Hematopoietic multipotent progenitor cell treated with erythropoietin and hydrocortisone succinate and interleukin-3 and kit ligand, for 4 days (in vitro differentiated cells): ENCODE measurements at regions not wholly inside any gene's neighbourhood (a gene's known extent, or its start where the extent isn't known, plus 50 kb on each side); places are given as distances from the start of the nearest gene placed in this dataset.
"Not testable (repeated sequence)": the region's sequence is repeated elsewhere in the genome, so short reads cannot be mapped to it uniquely, and the experiment has no call there.

ENCODE experiments used
- DNase-seq: peaks from one replicate; pipeline ENCODE4 v3.0.0-alpha.2; 2015

DNA sequence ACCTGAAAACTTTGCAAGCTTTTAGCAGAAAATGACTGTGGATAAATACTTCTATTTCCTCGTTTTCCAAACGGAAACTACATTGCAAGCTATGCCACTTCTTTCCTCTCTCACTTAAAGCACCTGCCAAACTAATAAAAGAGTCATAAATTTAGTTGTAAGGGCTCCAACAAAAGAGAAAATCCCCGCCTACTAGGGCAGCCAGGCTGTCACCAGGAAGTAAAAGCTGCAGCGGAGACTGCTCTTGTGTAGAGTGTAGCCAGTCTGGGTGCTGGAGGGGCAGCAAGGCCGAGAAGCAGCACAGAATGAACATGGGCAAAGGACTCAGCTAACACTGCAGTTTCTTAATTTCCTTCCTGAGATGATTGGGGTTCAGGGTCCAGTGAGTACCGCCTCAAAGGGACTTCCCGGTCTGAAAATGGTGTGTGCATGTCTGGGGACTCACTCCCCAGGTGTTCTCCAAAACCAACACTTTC is 89.3 kb upstream of the MAML3 start:
- peak; percentile 74 for DNase-seq

DNA sequence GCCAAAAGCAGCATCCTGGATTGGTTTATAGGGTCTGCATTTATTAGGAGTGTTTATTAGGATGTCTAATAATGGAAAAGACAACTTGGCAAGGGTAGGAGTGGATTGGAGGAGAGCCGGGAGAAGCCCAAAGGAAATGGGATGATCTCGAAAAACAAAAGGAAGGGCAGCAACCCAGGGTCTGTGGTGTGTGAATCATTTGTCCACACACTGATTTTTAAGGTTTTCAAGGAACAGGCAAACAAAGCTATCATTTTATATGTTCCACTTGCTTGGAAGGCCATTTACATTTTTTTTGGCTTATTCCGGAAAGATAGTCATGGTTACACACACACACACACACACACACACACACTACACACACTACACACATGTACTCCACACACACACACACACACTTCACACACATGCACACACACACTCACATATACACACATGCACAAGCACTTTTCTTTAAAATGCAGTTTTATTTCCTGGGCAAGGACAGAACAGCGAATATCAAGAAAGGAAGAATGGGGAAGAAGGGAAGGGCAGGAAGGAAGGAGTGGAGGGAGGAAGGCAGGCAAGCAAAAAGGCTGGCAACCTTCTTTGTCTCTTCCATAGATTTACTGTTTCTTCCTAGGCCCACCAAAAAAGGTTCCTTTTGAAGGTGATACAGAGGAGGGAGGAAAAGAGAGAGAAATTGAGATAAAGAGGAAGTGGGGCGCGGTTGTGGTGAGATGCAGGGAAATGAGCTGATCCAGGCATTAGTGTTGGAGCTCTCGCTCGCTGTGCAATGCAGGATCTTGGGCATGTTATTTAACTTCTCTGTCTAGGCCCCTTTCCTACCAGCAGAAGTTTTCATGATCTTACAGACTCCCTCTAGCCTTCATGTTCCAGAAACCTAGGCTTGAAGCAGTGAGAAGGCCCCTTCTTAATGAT is 88.6 kb upstream of the MAML3 start:
- peak; percentile 79 for DNase-seq

DNA sequence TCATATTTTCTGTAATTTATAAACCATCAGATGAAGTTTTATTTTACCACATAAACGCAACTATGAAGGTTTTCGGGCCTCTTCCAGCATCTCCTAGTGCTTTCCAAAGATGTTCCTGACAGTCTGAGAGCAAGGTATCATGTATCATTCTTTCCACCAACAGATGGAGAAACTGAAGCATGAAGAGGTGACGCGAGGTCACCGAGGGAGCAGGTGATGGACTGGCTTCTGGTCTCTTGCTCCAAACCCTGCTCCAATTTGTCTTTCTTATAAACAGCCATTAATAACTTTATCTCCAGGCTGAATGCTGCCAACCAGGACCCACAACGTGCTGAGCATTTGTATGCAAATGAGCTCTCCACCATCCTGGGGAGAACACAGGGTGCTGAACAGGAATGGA is 86.3 kb upstream of the MAML3 start:
- DNase-seq: no peak

DNA sequence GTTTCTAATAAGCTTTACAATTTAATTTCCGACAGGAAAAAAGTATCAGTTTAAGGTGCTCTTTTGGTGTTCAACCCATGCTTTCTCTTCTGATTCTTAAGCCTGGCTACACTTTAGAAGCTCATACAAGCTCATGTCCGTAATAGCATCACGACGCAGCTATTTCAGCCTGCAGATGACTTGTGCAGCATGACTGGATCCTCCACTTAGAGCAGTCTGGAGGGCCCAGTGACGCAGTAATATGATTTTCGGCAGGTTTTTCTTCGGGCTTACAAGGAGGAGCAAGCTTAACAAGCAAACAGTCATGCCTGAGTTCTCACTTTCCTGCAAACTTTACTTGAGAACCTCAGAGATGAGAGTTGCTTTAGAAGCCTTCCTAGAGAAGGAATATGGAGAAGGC is 85.3 kb upstream of the MAML3 start:
- DNase-seq: no peak

DNA sequence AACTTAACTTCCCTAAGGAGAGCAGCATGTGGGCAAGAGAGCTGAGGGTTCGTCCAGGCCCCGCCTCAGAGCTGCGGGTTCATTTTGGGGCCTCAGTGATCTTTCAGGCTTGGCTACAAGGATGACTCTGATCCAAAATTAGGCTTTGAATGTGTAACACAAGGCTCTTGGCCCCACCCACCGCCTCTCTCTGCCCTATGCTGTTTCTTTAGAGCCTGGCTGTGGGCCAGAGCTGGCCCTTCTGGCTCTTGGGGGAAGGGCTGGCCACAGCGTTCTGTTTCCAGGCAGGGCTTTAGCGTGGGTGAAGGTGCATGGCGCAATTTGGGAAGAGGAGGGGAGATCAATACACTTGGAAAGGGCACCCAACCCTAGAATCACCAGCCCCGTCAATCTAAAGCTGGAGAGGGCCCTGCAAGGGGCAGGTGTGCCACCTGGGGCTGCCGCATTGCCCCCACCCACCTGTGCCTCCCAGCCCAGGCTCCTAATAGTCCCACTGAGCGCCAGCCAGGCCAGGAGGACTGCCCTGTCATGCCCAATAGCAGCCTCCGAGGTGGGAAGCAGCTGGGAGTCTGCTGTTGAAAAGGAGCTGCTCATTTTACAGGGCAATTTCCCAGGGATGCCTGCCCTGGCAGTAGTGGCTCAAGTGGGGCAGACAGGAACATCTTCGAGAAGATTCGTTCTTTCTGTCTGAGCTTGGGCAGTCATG is 84.5 kb upstream of the MAML3 start:
- DNase-seq: peak; percentile 84

DNA sequence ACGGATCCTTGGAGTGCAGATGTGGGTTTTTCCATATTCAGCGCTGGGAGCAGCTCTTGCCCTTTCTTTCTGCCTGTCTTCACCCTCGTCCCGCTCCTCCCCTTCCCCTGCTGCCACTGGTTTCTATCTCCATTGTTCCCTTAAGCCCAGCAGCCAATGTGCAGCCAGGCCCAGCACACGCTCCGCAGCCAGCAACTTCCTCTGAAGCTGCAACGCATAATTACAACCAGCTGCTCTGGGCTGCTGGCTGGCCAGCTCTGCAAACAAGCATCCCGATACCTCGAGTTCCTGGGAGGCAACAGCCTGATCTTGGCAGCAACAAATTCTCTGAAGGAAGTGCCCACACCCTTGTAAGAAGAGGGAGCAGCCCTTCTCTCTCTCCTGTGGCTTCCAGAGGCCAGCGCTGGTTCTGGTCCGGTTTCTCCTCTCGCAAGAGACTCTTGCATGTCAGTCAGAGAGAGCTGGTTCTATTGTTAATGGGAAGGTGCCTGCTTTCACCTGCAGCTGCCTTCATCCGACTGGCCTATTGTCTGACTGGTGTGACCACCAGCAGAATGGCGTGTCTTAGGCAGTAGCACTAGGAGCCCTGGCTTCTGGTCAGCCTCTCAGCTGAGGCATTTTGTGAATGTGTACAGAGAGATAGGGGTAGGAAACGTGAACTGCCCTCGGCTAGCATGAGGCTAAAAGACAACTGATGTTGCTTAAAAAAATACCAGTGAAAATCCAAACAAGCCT is 83.8 kb upstream of the MAML3 start:
- peak; percentile 80 for DNase-seq

DNA sequence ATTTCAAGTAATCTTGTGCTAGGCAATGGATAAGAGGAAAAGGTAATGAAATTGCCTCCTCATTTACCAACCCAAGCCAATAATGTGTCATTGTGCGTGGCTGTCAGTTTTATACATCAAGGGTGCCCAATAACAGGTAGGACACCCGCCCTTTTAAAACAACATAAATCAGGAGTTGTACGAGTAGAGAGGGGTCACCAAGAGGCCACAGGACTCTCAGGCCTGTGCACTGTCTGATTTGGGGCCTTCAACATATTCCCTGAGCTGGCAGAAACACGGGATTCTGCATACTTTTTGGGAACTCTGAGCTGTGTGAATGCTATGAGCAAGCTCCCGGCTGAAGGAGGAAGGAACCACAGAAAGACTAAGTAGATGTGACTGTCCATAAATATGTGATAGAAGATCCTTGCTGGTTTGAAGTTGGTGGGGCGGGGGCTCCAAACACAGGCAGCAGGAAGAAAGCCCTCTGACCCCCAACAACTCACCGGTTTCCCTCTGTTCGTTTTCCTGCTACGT is 82.7 kb upstream of the MAML3 start:
- DNase-seq: no peak

DNA sequence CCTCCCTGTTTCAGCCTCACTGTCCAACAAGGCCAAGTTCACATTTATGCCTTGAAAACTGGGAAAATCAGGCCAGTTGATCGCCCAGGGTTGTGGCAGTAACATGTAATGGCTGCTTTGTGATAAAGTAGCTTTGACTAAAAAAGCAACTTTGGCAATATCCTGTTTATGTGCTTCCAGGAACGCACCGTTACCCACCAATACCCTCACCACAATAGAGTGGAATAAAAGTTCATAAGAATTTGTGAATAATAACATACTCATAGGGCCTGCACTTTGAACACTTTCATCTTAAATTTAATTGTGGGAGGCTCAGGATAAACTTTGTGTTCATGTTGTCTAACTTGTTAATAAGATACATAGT is 80.7 kb upstream of the MAML3 start:
- DNase-seq: no peak

DNA sequence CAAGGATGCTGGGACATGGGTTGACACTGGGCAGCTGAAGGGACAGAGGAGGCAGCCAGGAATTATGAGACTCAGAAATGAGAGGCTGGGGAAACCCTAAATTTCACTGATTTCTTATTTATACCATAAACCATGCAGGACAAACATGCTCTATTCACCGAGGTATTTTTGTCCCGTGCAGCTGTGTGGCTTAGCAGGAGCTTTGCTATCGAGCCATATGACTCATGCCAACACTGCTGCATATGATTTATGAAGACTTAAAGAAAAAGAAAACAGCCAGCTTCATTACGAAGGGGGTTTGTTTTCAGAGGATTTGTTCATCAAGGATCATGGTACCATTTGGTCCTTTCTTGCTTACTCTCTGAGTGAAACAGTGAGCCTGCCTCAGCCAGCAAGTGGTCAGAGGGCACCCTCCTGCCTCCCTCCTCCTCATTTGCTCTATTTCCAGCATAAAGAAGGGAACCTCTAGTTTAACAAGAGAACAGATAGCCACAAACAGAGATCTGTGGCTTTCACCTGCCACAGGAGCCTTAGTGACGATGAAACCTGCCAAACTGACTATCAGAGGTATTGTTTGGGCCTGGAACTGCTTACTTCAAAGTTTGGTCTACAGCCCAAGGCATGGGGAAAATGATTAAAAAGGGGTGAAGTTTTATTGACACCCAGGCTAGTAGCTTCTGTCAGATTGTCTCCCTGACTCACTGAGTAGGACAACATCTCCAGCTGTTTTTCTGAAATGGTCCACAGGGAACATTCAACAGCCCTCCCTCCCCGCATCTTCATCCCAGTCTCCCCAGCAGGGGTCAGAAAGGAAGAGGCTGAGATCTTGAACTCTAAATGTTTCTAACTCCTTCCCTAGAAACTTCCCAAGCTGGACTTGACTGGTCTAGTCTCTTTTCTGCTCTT is 80.1 kb upstream of the MAML3 start:
- DNase-seq: peak; percentile 56

DNA sequence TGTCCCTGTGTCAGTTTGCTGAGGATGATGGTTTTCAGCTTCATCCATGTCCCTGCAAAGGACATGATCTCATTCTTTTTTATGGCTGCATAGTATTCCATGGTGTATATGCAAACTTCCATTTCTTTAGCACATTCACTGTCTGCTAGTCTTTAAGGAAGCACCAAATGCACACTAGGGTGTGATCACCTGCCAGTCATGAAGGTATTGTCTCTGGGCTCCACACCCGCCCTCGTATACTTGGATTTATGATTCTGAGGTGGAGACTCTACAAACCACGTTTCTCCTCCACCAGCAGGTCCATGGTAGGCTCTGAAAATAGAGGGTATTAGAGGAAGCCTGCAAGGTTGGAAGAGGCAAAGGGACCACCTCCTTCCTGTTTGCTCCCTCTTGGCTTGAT is 75.9 kb upstream of the MAML3 start:
- DNase-seq: no peak

DNA sequence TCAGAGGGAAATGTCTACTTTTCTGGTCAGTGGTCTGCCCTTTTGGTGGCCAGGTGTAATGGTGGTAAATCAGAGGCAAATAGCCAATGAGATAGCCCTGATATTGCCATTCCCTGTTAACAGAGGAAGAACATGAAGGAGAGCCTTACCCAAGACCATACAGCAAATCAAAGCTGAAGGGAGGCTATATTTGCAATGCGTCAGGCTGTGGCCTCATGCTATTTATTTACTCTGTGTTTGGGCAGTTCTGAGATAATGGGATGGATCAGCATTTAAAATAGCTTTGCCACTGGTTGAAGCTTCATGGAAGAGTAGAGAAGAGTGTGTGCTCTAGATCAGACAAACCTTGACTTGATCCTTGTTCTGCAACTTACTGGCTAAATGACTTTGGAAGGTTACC is 73.3 kb upstream of the MAML3 start:
- no peak for DNase-seq

DNA sequence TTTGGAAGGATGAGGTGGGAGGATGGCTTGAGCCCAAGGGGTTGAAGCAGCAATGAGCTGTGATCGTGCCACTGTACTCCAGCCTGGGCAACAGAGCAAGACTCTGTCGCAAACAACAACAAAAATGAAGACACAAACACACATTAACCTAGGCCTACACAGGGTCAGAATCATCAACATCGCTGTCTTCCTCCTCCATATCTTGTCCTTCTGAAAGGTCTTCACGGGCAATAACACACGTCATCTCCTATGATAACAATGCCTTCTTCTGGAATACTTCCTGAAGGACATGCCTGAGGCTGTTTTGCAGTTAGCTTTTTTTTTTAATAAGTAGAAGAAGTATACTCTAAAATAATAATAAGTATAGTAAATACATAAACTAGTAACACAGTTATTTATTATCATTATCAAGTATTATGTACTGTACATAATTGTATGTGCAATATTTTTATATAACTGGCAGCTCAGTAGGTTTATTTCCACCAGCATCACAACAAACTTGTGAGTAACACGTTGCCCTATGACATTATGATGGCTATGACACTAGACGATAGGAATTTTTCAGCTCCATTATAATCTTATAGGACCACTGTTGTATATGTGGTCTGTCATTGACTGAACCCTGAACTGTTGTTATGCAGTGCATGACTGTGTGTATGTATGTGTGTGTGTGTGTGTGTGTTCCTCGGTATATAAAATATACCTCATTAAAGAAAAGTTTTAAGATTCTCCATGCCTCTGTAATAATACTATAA is 69.2 kb upstream of the MAML3 start:
- DNase-seq: no peak

DNA sequence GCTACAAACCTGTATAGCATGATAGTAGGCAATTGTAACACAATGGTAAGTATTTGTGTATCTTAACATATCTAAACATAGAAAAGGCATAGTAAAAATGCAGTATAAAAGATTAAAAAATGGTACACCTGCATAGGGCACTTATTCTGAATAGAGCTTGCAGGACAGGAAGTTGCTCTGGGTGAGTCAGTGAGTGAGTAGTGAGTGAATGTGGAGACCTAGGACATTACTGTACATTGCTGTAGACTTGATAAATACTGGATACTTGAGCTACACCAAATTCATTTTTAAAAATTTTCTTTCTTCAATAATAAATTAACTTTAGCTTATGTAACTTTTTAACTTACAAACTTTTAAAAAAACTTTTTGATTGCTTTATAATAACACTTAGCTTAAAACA is 68.2 kb upstream of the MAML3 start:
- DNase-seq: no peak

DNA sequence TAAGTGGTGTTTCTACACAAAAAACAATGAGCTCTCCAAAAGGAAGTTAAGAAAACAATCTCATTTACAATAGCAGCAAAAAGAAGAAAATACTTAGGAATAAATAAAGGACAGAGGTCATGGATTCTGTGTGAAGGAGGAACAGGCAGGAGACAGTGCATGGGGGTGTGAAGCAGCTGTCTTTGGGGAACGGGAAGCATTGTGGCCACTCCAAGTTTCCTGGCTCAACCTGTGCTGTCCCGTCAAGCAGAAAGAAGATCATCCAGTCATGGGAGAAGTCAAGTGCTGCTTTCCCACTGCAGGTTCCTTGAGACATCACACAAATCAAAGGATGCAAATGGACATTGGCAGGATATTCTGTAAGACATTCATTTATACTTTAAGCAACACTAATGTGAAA is 66.1 kb upstream of the MAML3 start:
- no peak for DNase-seq

DNA sequence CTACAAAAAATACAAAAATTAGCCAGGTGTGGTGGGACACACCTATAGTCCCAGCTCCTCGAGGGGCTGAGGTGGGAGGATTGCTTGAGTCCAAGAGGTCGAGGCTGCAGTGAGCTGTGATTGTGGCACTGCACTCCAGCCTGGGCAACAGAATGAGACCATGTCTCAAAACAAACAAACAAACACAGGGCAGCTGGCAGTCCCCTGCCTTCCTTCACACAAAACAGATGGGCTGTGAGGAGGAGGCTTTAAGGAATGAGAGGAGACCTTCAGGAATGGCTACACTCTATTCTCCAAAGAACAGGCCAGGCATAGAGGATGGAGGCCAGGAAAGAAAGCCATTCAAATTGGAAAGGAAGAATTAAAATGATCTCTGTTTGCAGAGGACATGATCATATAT is 65.6 kb upstream of the MAML3 start:
- DNase-seq: no peak

DNA sequence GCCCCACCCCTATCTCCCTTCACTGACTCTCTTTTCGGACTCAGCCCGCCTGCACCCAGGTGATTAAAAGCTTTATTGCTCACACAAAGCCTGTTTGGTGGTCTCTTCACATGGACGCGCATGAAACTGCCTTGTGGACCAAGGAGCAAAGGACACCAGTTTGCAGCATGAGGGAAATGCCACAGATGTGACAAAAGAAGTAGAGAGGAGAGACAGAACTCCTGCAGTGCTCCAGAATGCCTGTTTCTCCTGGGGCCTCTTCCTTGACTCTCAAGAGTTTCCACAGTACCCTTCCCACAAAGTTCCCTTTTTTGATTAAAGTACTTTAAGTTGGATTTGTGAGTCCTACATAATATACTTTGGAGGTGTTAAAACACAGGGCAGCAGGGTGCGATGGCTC is 65.1 kb upstream of the MAML3 start:
- not testable (repeated sequence) for DNase-seq

DNA sequence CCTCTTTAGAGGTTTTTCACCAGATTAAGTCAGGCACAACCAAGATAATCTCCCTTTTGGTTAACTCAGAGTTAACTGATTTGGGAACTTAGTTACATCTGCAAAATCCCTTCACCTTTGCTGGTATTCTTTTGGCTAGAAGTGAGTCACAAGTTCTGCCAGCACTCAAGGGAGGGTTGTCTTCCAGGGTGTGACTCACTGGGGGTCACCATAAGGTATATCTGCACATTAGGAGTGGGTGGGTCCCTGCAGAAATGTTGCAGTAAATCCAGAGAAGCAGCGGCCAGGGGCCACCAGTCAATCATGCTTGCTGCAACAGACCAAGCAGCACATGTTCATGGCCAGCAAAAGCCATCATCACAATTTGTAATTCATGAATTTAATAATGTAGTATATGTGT is 59.8 kb upstream of the MAML3 start:
- no peak for DNase-seq

DNA sequence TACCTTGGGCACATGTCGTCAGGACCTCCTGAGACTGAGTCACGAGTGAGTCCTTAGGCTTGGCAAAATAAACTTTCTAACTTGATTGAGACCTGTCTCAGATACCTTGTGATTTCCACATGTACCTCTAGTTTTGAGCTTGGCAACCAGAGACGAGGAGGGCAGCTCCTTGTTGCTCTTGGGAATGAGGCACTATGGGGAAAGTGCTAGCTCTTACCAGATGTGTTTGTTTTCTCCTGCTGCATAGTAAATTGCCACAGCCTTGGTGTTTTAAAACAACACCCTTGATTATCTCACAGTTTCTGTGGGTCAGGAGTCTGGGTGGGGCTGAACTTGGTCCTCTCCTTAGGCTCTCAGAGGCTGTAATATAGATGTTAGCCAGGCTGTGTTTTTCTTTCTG is 59.1 kb upstream of the MAML3 start:
- DNase-seq: peak; percentile 9

DNA sequence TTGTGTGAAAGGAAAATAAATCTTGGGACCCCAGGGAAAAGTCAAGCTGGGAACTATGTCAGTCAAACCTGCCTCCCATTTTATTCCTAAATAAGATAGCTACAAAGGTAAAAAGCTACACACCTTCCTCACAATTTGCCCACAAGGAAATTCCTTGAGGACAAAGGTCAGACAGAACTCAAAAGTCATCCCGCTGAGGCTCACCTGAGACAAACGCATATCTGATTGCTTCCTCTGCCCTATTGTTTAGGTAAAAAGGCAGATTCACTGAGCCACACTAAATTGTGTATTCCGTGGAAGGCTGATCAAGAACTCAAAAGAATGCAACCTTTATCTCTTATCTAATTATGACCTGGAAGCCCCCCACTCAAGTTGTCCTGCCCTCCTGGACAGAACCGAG is 58.7 kb upstream of the MAML3 start:
- no peak for DNase-seq

DNA sequence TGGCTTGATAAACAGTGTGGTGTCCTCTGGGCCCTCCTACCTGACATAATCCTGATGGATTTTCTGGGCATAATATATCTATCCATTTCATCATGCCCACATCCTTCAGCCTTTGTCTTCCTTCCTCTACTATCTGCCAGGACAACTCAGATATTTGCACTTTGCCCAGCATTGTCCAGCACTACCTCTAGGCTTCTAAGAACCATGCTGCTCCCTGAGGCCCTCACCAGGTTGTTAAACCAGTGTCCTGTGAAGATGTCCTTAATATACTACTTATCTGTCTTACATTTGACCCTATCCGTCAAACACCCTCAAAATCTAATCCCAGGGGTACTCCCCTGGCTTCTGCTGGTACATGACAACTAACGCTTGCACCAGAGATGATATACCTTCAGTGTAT is 58.2 kb upstream of the MAML3 start:
- DNase-seq: no peak

DNA sequence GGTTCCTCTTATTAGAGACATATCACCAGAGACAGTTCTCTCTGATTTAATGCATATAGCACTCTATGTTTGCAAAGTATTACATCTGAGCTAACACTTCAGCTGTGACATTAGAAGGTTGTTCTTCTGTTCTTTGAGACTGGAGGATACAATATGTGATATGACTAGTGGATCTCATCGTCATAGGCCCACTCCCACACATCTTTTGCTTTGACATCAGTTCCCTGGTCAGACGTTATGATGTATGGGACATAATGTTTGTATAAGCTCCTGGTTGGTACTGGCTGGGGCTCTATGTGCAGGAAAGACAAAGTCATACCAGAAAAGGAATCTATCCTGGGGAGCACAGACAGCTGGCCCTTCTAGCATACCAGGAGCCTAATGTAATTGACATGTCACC is 57.7 kb upstream of the MAML3 start:
- no peak for DNase-seq

DNA sequence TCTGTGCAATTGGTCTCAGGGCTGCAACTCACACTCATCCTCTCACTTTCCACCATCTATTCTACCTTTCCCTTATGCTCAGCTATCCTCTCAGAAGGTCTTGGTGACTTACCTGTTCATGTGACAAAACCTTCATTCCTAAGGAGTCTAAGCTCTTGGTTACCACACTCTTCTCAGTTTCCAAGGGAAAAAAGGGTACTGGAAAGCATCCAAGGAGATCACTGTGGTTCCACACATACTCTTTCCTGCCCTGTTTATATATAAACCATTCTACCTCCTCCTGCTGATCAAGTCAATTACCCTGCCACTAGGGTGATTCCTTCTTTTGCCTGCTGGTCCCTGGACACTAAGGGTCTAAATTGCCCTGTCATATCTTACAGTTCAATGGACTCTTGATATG is 57.2 kb upstream of the MAML3 start:
- DNase-seq: no peak
